Liver (tissue), 3 donors: ENCODE measurements at regions not wholly inside any gene's neighbourhood (a gene's known extent, or its start where the extent isn't known, plus 50 kb on each side); places are given as distances from the start of the nearest gene placed in this dataset.

ENCODE experiments used
- ATF3 ChIP-seq: IDR thresholded peaks from 2 replicates; pipeline ENCODE4 v1.6.1; 2016; ENCODE audit warnings: antibody characterized with exemption
- EGR1 ChIP-seq, 2 donors: IDR thresholded peaks; 2 replicates each; pipeline ENCODE4 v1.6.1; 2016 to 2018; ENCODE audit warnings: antibody characterized with exemption in 2 of 2, low read depth in 2 of 2
- GABPA ChIP-seq, 2 donors: IDR thresholded peaks in 1 of 2; conservative IDR thresholded peaks in 1 of 2; 2 replicates each; pipeline ENCODE4 v1.6.1; 2016; ENCODE audit warnings: antibody characterized with exemption in 2 of 2, mild to moderate bottlenecking in 1 of 2, moderate library complexity in 1 of 2
- JUND ChIP-seq, 2 donors: IDR thresholded peaks; 2 replicates each; pipeline ENCODE4 v1.6.1; 2016; ENCODE audit warnings: antibody characterized with exemption in 2 of 2
- NR2F2 ChIP-seq: IDR thresholded peaks from 2 replicates; pipeline ENCODE4 v1.6.1; 2016; ENCODE audit warnings: antibody characterized with exemption
- RAD21 ChIP-seq, 2 donors: IDR thresholded peaks; 2 replicates each; pipeline ENCODE4 v1.6.1; 2016; ENCODE audit warnings: antibody characterized with exemption in 2 of 2, mild to moderate bottlenecking in 2 of 2
- RXRA ChIP-seq, 2 donors: IDR thresholded peaks; 2 replicates each; pipeline ENCODE4 v1.6.1; 2017 to 2018; ENCODE audit warnings: antibody characterized with exemption in 2 of 2, mild to moderate bottlenecking in 1 of 2
- SP1 ChIP-seq: IDR thresholded peaks from 2 replicates; pipeline ENCODE4 v1.6.1; 2018; ENCODE audit warnings: antibody characterized with exemption, mild to moderate bottlenecking
- YY1 ChIP-seq: IDR thresholded peaks from 2 replicates; pipeline ENCODE4 v1.6.1; 2016; ENCODE audit warnings: antibody characterized with exemption, mild to moderate bottlenecking
- TF ChIP-seq, protein P1 (sequence below): fragments of 150-350 bp; IDR thresholded peaks from 2 replicates; pipeline ENCODE4 v1.5.1; 2017; ENCODE audit warnings: improper control_type of control experiment, low read depth, low read length; ENCODE audit not compliant: missing input control
- donor health status: healthy.
- donor health status: healthy.

DNA sequence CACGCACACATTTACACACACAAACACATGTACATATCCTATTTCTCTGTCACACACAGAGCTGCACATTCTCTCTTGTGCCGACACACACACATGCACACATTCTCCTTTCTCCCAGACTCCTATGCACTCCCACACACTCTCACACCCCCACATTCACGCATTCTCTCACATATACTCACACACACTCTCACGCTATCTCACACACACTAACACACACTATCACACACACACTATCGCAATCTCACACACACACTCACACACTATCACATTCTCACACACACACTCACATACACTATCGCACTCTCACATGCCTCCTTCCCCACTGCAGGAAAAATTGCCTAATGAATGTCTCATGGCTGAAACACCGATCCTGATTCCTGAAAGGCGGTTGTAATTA is 450.7 kb downstream of the AACS start:
- TF ChIP-seq, protein P1, sequence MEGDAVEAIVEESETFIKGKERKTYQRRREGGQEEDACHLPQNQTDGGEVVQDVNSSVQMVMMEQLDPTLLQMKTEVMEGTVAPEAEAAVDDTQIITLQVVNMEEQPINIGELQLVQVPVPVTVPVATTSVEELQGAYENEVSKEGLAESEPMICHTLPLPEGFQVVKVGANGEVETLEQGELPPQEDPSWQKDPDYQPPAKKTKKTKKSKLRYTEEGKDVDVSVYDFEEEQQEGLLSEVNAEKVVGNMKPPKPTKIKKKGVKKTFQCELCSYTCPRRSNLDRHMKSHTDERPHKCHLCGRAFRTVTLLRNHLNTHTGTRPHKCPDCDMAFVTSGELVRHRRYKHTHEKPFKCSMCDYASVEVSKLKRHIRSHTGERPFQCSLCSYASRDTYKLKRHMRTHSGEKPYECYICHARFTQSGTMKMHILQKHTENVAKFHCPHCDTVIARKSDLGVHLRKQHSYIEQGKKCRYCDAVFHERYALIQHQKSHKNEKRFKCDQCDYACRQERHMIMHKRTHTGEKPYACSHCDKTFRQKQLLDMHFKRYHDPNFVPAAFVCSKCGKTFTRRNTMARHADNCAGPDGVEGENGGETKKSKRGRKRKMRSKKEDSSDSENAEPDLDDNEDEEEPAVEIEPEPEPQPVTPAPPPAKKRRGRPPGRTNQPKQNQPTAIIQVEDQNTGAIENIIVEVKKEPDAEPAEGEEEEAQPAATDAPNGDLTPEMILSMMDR = no peak
- TF ChIP-seq EGR1 (IDR thresholded peaks at IDR 0.05; ENCODE audit: low read depth in 2 of 2) (no peak), JUND (IDR thresholded peaks at IDR 0.05) (no peak), NR2F2 (no peak), ATF3 (no peak), RXRA (IDR thresholded peaks at IDR 0.05) (no peak), GABPA (IDR thresholded peaks at IDR 0.05 in 1 of 2, conservative IDR thresholded peaks at IDR 0.05 in 1 of 2) (no peak), RAD21 (IDR thresholded peaks at IDR 0.05) (no peak), YY1 (no peak), SP1 (no peak)
